Spleen (tissue), 7 donors: ENCODE measurements at regions not wholly inside any gene's neighbourhood (a gene's known extent, or its start where the extent isn't known, plus 50 kb on each side); places are given as distances from the start of the nearest gene placed in this dataset.

Experiments
- CTCF ChIP-seq, 11 experiments: fragments of 200-600 bp in 7 of 11; fragments of 450-650 bp in 4 of 11; sonication (generic) in 4 of 11; IDR thresholded peaks in 8 of 11; conservative IDR thresholded peaks in 3 of 11; 1 replicate in 7 of 11; 2 replicates in 4 of 11; pipeline versions ENCODE4 v1.4.0 to v1.8.0; 2016 to 2021; ENCODE audit warnings: antibody characterized with exemption in 11 of 11, inconsistent platforms in 4 of 11, mild to moderate bottlenecking in 1 of 11
- POLR2AphosphoS5 ChIP-seq, 3 donors: sonication (generic); formaldehyde crosslinking; IDR thresholded peaks; one replicate each; pipeline ENCODE4 v1.5.1; 2017; ENCODE audit warnings: antibody characterized with exemption in 3 of 3
- donor health status: DM: no; HTN: no; CAD: no; lungs with moderate emphysema.
- donor health status: DM: no; HTN: no; CAD: no.
- donor health status: DM: no; HTN: no; CAD: no.

- TF ChIP-seq CTCF (IDR thresholded peaks at IDR 0.05 in 8 of 11, conservative IDR thresholded peaks at IDR 0.05 in 3 of 11) (peak; percentile 19 to 73 (median 60)), POLR2AphosphoS5 (IDR thresholded peaks at IDR 0.05) (no peak)
Observed at GRCh38 chr4:146095091-146095690, 80.3 kb upstream of the LSM6 start.
